ENCODE measurements at regions not wholly inside any gene's neighbourhood (a gene's known extent, or its start where the extent isn't known, plus 50 kb on each side); places are given as distances from the start of the nearest gene placed in this dataset.

- in situ Hi-C loops (cut with MboI; ENCODE audit: low sequenced_read_pairs, unreplicated experiment), result no loop called here
- TF ChIP-seq CTCF (IDR thresholded peaks at IDR 0.05; ENCODE audit: borderline replicate concordance, control extremely low read depth, extremely low read depth, insufficient read depth, missing control alignments), result no peak
- no peak for DNase-seq (ENCODE audit: low spot score)
Observed at GRCh38 chr7:25545124-25546008, 317.1 kb upstream of the NPVF start.

GRCh38 chr7:25546306-25546705 lies 318.0 kb upstream of the NPVF start:
- in situ Hi-C loops (cut with MboI; ENCODE audit: low sequenced_read_pairs, unreplicated experiment), result no loop called here
- no peak for DNase-seq (ENCODE audit: low spot score)
- no peak for TF ChIP-seq CTCF (IDR thresholded peaks at IDR 0.05; ENCODE audit: borderline replicate concordance, control extremely low read depth, extremely low read depth, insufficient read depth, missing control alignments)

- DNase-seq (ENCODE audit: low spot score), result no peak
- no peak for TF ChIP-seq CTCF (IDR thresholded peaks at IDR 0.05; ENCODE audit: borderline replicate concordance, control extremely low read depth, extremely low read depth, insufficient read depth, missing control alignments)
- in situ Hi-C loops (cut with MboI; ENCODE audit: low sequenced_read_pairs, unreplicated experiment), result no loop called here
Observed at GRCh38 chr7:25549271-25549921, 321.1 kb upstream of the NPVF start.

GRCh38 chr7:25550149-25550548 lies 321.9 kb upstream of the NPVF start:
- no peak for TF ChIP-seq CTCF (IDR thresholded peaks at IDR 0.05; ENCODE audit: borderline replicate concordance, control extremely low read depth, extremely low read depth, insufficient read depth, missing control alignments)
- in situ Hi-C loops (cut with MboI; ENCODE audit: low sequenced_read_pairs, unreplicated experiment), result no loop called here
- no peak for DNase-seq (ENCODE audit: low spot score)

- in situ Hi-C loops (cut with MboI; ENCODE audit: low sequenced_read_pairs, unreplicated experiment), result no loop called here
- DNase-seq (ENCODE audit: low spot score), result no peak
Observed at GRCh38 chr7:25552998-25553397, 324.7 kb upstream of the NPVF start.

More at GRCh38 chr7:25552998-25553397, 324.7 kb upstream of the NPVF start:
- TF ChIP-seq CTCF (IDR thresholded peaks at IDR 0.05; ENCODE audit: borderline replicate concordance, control extremely low read depth, extremely low read depth, insufficient read depth, missing control alignments), result no peak
